ENCODE measurements at regions not wholly inside any gene's neighbourhood (a gene's known extent, or its start where the extent isn't known, plus 50 kb on each side); places are given as distances from the start of the nearest gene placed in this dataset.

DNA sequence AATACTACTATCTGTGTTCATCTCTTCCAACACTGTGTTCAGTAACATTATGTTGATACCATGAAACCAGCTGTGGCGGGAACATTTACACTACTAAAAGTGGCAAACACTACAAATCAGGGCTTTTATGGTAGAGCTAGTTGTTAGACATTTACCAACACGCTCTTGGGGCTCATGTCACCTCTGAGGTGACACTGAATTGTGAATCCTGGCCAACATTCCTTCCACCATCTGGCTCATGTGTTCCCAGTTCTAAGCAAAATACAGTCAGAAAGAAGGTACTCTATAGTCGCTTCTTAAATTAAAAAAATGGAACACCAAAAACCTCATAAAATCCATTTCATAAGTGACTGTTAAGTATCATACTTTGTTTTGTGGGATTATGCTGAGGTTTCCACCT, 436.6 kb downstream of the FUT8 start:
- TF ChIP-seq POLR2A (IDR thresholded peaks at IDR 0.05) = no peak
- TF ChIP-seq, protein P1, sequence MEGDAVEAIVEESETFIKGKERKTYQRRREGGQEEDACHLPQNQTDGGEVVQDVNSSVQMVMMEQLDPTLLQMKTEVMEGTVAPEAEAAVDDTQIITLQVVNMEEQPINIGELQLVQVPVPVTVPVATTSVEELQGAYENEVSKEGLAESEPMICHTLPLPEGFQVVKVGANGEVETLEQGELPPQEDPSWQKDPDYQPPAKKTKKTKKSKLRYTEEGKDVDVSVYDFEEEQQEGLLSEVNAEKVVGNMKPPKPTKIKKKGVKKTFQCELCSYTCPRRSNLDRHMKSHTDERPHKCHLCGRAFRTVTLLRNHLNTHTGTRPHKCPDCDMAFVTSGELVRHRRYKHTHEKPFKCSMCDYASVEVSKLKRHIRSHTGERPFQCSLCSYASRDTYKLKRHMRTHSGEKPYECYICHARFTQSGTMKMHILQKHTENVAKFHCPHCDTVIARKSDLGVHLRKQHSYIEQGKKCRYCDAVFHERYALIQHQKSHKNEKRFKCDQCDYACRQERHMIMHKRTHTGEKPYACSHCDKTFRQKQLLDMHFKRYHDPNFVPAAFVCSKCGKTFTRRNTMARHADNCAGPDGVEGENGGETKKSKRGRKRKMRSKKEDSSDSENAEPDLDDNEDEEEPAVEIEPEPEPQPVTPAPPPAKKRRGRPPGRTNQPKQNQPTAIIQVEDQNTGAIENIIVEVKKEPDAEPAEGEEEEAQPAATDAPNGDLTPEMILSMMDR (IDR thresholded peaks at IDR 0.05) = no peak

Data from uterus (tissue), 2 donors.